DOHH2 (cell line): ENCODE measurements at regions not wholly inside any gene's neighbourhood (a gene's known extent, or its start where the extent isn't known, plus 50 kb on each side); places are given as distances from the start of the nearest gene placed in this dataset.

Experiments used
- CTCF ChIP-seq: fragments of 200-600 bp; sonication (generic); IDR thresholded peaks from one replicate; pipeline ENCODE4 v1.5.1; 2014; ENCODE audit warnings: antibody characterized with exemption, mild to moderate bottlenecking, low read depth, low read length; ENCODE audit not compliant: poor library complexity, severe bottlenecking
- EZH2phosphoT487 ChIP-seq: fragments of 200-600 bp; sonication (generic); IDR thresholded peaks from 2 replicates; pipeline ENCODE4 v1.6.1; 2017; ENCODE audit warnings: borderline replicate concordance, mild to moderate bottlenecking, antibody characterized with exemption, low read length, moderate library complexity, mixed read lengths

- TF ChIP-seq CTCF (no peak), EZH2phosphoT487 (no peak)
These were observed 135.9 kb upstream of the SLC1A4 start for GRCh38 chr2:64853306-64853705.
